ENCODE measurements at regions not wholly inside any gene's neighbourhood (a gene's known extent, or its start where the extent isn't known, plus 50 kb on each side); places are given as distances from the start of the nearest gene placed in this dataset.

DNA sequence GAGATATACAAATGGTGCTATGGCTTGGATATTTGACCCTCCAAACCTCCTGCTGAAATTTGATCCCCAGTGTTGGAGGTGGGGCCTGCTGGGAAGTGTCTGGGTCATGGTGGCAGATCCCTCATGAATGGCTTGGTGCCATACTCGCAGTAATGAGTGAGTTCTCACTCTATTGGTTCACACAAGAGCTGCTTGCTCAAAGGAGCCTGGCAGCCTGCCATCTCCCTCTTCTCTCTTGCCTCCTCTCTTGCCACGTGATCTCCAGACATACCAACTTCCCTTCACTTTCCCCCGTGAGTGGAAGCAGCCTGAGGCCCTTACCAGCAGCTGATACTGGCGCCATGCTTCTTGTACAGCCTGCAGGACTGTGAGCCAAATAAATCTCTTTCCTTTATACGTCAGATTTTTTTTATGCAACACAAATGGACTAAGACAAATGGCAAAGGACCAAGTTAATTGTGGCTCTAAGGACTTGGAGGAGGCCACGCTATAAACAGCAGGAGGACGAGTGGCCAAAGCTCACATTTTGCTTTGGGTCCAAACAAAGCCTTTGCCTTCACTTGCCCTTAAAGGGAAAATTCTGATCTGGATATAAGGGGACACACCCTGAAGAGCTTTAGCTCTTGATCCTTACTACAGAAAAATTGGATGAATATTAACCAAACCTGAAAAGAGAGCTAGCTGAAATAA lies 214.7 kb downstream of the SS18 start:
- TF ChIP-seq CTCF (IDR thresholded peaks at IDR 0.05 in 2 of 3, conservative IDR thresholded peaks at IDR 0.05 in 1 of 3; ENCODE audit: borderline replicate concordance in 1 of 3, insufficient read depth in 1 of 3, low read depth in 2 of 3, low read length in 2 of 3) (no peak), POLR2AphosphoS5 (IDR thresholded peaks at IDR 0.05; ENCODE audit: low read depth, low read length) (no peak)

All from HCT116 (cell line).